ENCODE measurements at regions not wholly inside any gene's neighbourhood (a gene's known extent, or its start where the extent isn't known, plus 50 kb on each side); places are given as distances from the start of the nearest gene placed in this dataset.

- no peak for DNase-seq (ENCODE audit: low spot score)
These were observed 165.5 kb downstream of the OLFM1 start for GRCh38 chr9:135252980-135253304.

DNA sequence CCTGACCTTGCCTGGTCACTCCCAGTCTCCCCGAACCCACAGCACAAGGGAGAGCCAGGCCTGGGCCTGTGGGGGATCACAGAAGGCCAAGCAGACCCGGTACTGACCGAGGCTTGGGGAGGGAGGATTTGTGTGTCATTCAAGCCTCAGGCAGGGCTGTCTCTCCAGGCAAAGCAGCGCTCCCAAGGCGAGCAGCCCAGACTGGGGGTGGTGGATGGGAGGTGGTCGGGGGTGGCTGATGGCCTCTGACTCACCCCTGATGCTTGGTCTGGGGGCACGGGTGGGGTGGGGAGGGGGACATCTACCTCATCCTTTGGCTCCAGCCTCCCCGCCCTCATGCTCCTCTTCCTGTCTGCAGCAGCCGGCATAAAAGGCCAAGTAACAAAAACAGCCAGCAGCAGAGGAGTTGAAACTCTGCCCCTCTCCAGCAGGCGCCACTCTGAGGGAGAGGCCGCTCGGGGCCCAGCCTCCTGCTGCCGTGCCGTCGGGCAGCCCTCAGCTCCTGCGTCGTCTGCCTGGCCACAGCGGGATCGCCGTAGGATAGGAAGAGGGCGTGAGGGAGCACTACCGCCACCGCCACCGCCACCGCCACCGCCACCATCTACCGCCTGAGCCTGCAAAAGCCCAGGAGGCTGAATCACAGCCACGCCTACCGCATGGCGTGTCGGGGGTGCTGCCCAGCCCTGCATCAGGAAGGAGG, 166.0 kb downstream of the OLFM1 start:
- peak; percentile 5 for DNase-seq (ENCODE audit: low spot score)

GRCh38 chr9:135254176-135255032, 166.9 kb downstream of the OLFM1 start:
- DNase-seq (ENCODE audit: low spot score) = no peak

GRCh38 chr9:135255033-135255840, 167.8 kb downstream of the OLFM1 start:
- no peak for DNase-seq (ENCODE audit: low spot score)

DNA sequence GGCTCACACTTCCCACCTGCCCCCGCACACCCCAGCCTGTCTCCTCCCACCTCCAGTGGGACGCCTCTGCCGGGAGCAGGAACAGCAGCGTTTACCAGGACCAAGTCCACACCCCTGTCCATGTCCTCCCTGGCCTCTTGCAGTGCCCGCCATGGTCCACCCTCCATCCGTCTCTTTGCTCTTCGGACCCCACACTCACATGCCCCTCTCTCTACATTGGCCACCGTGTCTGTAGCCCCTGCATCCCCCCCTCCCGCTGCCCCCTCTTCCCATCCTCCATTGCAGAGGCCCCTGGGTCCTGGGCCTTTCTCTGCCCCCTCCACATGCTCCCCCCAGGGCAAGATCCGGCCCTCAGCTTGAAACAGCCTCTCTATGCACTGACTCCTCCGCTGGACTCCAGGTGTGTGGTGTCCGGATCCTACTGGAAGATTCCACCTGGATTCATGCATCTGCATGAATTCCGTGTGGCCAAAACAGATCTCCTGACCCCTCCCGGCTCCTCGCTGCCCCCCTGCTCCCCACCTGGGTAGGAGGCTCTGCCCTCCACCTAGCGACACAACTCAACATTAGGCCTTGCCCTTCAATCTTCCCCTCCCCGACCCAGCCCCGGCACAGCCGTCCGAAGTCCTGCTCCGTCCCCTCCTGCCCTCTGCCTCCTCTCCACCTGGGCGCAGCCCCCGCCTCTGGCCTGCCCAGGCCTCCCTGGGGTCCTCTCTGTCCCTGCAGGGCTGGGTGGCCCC, 168.5 kb downstream of the OLFM1 start:
- no peak for DNase-seq (ENCODE audit: low spot score)

- DNase-seq (ENCODE audit: low spot score) = no peak
These were observed 169.3 kb downstream of the OLFM1 start for GRCh38 chr9:135256581-135257354.

GRCh38 chr9:135258461-135258860, 171.0 kb downstream of the OLFM1 start:
- no peak for DNase-seq (ENCODE audit: low spot score)

DNA sequence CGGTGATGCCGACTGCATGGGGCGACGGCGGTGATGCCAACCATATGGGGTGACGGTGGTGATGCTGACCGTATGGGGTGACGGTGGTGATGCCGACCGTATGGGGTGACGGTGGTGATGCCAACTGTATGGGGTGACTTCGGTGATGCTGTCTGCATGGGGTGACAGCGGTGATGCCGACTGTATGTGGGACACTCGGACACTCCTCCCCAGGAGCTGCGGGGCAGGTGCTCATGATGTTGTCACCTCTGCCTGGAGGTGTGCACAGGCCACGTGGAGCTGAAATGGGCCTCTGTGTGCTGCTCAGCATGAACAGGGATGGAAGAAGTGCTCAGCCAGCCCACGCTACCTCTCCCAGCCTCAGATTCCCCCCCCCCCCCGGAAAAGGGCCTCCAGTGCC, 171.8 kb downstream of the OLFM1 start:
- DNase-seq (ENCODE audit: low spot score) = no peak

GRCh38 chr9:135260221-135261180, 173.0 kb downstream of the OLFM1 start:
- DNase-seq (ENCODE audit: low spot score) = no peak

DNA sequence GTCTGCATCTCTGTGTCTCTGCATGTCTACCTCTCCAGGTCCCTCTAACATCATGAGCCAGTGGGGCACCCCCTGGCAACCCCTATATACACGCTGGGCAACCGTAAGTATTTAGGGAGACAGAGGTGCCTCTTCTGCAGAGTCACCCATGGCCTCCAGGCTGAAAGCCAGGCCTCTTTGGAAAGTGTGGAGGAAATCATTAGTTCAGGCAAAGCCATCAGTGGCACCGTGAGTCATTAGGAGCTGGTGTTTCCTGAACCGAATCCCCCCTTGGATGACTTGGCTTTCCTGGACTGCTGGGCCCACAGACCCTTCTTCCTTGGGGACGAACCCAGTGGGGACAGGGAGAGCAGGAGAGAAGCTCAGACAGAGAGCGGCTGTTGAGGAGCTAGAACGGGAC, 174.8 kb downstream of the OLFM1 start:
- DNase-seq (ENCODE audit: low spot score) = no peak

DNA sequence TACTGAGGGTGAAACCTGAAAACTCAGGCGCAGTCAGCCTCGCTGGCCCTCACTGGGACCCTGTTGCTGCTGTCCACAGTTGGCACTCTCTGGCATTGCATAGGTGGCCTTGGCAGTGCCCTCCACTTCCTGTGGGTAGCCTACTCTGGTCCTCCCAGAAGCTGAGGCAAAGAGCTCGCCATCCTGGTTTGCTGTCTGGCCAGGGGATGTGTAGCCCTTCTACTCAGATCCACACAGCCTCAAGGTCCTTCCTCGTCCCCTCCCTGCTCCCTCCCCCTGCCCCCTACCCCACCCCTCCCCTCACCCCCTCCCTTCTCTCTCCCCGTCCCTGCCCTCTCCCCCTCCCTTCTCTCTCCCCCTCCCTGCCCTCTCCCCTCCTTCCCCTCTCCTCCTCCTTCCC, 176.0 kb downstream of the OLFM1 start:
- DNase-seq (ENCODE audit: low spot score) = no peak

- DNase-seq (ENCODE audit: low spot score) = no peak
These were observed 178.5 kb downstream of the OLFM1 start for GRCh38 chr9:135265931-135266330.

DNA sequence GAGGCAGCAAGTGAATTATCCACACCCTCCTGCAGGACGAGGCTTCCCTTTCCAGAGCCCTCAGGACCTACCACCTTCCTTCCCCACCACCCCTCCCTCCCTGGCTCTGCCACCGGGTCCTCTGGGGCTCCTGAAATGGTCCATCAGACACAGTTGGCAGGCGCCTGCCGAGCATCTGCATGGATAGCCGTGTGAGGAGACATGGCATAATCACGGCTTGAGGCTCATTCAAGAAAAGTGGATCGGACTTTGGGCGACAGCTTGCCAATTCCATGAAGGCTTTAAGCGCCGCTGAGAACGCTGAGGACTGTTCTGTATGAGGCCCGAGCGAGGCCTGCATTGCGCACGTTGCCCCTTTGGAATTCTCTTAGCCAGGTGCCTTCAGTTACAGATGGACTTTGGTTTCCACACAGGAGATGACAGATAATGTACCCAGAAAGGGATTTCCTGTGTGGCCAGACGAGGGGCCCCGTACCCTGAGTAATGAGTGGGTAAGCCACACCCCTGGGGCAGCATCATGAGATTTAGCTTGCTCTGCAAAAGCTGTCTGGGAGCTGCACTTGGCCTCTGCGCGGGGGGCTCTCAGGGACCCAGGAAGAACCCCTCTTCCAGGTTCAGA, 179.8 kb downstream of the OLFM1 start:
- DNase-seq (ENCODE audit: low spot score) = no peak

DNA sequence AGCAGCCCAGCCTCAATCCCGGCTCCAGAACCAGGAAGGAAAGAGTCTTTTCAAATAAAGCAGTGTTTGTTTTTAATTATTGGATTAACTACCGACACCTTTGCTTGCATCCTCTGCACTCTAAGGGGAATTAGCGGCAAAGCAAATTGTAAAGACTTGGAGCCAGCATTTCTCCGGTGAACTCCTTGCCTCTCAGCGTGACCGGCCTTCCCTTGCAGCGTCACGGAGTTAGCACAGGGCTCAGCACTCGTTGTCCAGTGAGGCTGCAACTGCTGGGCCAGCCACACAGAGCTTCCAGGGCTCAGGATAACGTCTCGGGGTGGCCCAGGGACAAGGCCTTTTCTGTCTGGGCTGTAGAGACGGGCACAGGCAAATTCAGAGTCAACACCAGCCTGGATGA, 180.6 kb downstream of the OLFM1 start:
- no peak for DNase-seq (ENCODE audit: low spot score)

- no peak for DNase-seq (ENCODE audit: low spot score)
These were observed 181.5 kb downstream of the OLFM1 start for GRCh38 chr9:135268981-135269380.

DNA sequence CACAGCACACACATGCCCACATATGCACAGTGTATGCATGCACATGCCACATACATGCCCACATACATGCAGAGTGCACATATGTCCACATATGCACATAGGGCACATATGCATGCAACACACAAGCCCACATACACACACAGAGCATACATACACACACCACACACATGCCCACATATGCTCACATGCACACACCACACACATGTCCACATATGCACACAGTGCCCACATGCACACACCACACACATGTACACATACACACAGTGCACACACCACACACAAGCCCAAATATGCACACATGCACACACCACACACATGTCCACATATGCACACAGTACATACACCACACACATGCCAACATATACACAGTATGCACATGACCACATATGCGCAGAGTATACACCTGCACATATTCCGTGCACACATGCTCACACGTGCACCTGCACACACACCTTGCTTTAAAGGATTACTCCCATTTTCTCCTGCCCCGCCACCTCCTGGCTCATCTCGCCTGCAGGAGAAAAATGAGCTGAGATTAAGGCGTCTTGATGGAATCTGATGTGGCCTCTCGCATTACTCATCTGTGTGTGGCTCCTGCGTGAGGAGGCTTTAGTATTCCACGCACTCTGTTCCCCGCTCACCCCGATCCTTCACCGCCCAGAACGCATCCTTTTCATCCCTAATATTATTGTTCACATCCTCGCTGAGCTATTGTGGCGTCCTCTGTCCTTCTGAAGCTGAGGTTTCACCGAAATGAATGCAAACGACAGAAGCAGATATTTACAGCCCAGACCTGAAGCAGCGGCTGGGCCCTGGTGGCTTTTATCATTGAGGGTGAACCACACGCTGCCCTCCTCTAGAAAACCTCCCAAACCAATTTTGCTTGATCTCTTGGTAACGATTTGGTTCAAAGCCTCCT, 182.7 kb downstream of the OLFM1 start:
- no peak for DNase-seq (ENCODE audit: low spot score)

DNA sequence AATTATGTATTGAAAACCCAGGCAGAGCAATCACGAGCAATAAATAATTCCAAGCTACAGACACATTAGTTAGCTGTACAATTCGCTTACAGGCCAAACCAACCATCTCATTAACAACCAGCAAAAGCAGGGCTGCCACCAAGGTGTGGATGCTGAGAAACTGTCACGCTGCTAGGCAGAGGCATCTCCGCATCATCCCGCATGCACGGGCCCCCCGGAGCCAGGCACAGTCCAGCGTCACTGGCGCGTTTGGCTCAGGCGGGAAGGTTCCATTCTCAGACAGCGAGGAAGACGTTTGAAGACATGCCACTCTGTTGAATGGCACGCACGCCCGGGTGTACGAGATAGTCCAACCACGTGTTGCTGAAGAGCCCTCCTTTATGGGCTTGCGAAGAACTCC, 184.0 kb downstream of the OLFM1 start:
- DNase-seq (ENCODE audit: low spot score) = no peak

- DNase-seq (ENCODE audit: low spot score) = no peak
These were observed 185.1 kb downstream of the OLFM1 start for GRCh38 chr9:135272608-135273007.
